ENCODE measurements at regions not wholly inside any gene's neighbourhood (a gene's known extent, or its start where the extent isn't known, plus 50 kb on each side); places are given as distances from the start of the nearest gene placed in this dataset.
A peak's percentile ranks its signal among the peaks of the same experiment; 100 is the strongest.

DNA sequence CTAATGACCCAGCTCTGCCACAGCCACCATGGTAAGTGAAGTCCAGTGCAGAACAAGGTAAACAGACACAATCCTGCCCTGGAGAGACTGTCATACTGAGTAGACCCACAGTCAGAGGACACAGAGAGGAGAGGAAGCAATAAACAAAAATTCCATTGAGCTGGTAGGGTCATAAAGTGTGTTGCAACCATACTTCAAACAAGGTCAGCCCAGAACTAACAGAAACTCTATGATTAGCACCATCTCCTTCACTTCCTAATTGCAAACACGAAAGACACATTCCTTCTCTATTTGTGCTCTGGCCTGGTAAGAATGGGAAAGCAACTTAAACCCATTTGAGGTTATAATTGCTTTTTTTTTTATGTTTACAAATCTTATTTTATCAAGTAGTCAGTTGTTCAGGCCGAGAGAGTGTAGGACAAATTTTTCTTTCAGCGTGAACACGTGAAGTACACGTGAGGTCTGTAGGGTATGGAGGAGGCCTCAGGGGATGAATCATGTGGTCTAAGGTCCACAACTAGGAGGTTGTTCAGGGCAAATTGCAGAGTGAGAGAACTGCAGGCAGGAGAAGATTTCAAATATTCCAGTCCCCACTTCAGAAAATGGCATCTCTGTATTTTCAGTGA, 71.4 kb upstream of the GLS start:
- no peaks in the 10 kb centered on the region for H4K20me1 ChIP-seq (ENCODE audit: low read length)
- TF ChIP-seq EZH2 (IDR thresholded peaks at IDR 0.05; ENCODE audit: low read length, unreplicated experiment) (no peak), EZH2phosphoT487 (IDR thresholded peaks at IDR 0.05; ENCODE audit: borderline replicate concordance, low read length) (no peak)
- TF ChIP-seq, protein P1, sequence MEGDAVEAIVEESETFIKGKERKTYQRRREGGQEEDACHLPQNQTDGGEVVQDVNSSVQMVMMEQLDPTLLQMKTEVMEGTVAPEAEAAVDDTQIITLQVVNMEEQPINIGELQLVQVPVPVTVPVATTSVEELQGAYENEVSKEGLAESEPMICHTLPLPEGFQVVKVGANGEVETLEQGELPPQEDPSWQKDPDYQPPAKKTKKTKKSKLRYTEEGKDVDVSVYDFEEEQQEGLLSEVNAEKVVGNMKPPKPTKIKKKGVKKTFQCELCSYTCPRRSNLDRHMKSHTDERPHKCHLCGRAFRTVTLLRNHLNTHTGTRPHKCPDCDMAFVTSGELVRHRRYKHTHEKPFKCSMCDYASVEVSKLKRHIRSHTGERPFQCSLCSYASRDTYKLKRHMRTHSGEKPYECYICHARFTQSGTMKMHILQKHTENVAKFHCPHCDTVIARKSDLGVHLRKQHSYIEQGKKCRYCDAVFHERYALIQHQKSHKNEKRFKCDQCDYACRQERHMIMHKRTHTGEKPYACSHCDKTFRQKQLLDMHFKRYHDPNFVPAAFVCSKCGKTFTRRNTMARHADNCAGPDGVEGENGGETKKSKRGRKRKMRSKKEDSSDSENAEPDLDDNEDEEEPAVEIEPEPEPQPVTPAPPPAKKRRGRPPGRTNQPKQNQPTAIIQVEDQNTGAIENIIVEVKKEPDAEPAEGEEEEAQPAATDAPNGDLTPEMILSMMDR (conservative IDR thresholded peaks at IDR 0.05; ENCODE audit: low read depth, low read length): no peak
- intact Hi-C loops (cut with micrococcal nuclease): loop anchor here (5.0 to 10.0 kb wide), 2 partner anchors 33 to 484 kb away; no protein-coding TSS in a partner anchor
- no peak overlapping the region for H3K4me3 ChIP-seq (ENCODE audit: low read length)
- peak; percentile 32 for DNase-seq
- H3K36me3 ChIP-seq (ENCODE audit: low read depth, low read length): no peaks in the 10 kb centered on the region
- CTCF ChIA-PET: interaction anchor here (0.7 kb wide), 1 partner anchor 29 kb away, joined by 4 read pairs; no protein-coding TSS in a partner anchor
- POLR2A ChIA-PET (ENCODE audit: unreplicated experiment): interaction anchor here (0.7 kb wide), 1 partner anchor 489 kb away, joined by 10 read pairs; no protein-coding TSS in a partner anchor
- no peak overlapping the region for H2AFZ ChIP-seq (ENCODE audit: low read length)
- H3K9me3 ChIP-seq (ENCODE audit: low read length): no peaks in the 10 kb centered on the region
- 0 out of 2 replicates have a peak overlapping the region, but pooled peaks have one; percentile 4 for H3K4me2 ChIP-seq (ENCODE audit: low read length)
- no peaks in the 10 kb centered on the region for H3F3A ChIP-seq (ENCODE audit: low read length, unreplicated experiment)
- peak; percentile 39 for ATAC-seq
- H3K9me2 ChIP-seq (replicated peaks; ENCODE audit: low read length): no peaks in the 10 kb centered on the region
- H3K9ac ChIP-seq (ENCODE audit: low read length): no peak overlapping the region
- peak overlapping the region; percentile 40 for H3K27ac ChIP-seq (ENCODE audit: low read length)
- H3K27me3 ChIP-seq (ENCODE audit: low read length): no peaks in the 10 kb centered on the region
- peaks cover 17% of the 10 kb centered on the region for H3K4me1 ChIP-seq (ENCODE audit: insufficient read depth, low read length)
- no peaks in the 10 kb centered on the region for H3K79me2 ChIP-seq (ENCODE audit: low read length)
- no TSS peak for BruUV-seq (replicated peaks)

DNA sequence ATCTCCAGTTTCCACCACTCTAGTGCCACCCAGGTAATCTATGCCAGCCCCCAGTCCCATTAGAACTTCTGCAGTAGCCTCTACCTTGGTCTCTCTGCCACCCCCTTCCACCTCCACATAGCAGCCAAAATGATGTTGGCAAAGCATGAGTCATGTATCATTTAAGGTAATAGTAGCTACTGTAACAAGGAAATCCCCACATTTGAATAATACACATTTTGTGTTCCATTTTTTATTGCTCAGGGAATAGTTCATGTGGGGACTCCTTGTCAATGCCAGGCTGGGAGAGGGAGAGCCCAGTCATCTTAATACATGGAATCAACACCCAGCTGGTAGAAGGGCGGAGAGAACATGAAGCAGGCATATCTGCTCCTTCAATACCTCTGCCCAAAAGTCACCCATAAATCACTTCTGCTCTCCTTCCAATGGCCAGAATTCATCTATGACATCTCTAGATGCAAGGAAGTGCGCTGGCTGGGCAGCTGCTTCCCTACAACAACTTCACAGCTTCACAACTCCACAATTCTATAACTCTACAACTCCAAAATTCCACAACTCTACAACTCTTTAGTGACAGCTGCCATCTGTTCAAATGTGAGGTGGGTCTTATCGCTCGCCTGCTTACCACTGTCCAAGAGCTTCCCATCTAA, 70.6 kb upstream of the GLS start:
- H3K9ac ChIP-seq (ENCODE audit: low read length): no peak overlapping the region
- ChIA-PET CTCF (no interaction called here), POLR2A (ENCODE audit: unreplicated experiment) (no interaction called here)
- H2AFZ ChIP-seq (ENCODE audit: low read length): no peak overlapping the region
- no peaks in the 10 kb centered on the region for H3K79me2 ChIP-seq (ENCODE audit: low read length)
- H4K20me1 ChIP-seq (ENCODE audit: low read length): no peaks in the 10 kb centered on the region
- H3K9me2 ChIP-seq (replicated peaks; ENCODE audit: low read length): no peaks in the 10 kb centered on the region
- TF ChIP-seq EZH2phosphoT487 (IDR thresholded peaks at IDR 0.05; ENCODE audit: borderline replicate concordance, low read length): no peak
- TF ChIP-seq, protein P1 (conservative IDR thresholded peaks at IDR 0.05; ENCODE audit: low read depth, low read length): no peak
- TF ChIP-seq EZH2 (IDR thresholded peaks at IDR 0.05; ENCODE audit: low read length, unreplicated experiment): no peak
- ATAC-seq: peak; percentile 80
- H3K36me3 ChIP-seq (ENCODE audit: low read depth, low read length): no peaks in the 10 kb centered on the region
- intact Hi-C loops (cut with micrococcal nuclease): loop anchor here (5.0 to 10.0 kb wide), 2 partner anchors 32 to 485 kb away; no protein-coding TSS in a partner anchor
- DNase-seq: peak; percentile 51
- H3F3A ChIP-seq (ENCODE audit: low read length, unreplicated experiment): no peaks in the 10 kb centered on the region
- peaks cover 17% of the 10 kb centered on the region for H3K4me1 ChIP-seq (ENCODE audit: insufficient read depth, low read length)
- H3K4me2 ChIP-seq (ENCODE audit: low read length): 0 out of 2 replicates have a peak overlapping the region, but pooled peaks have one; percentile 4
- H3K27me3 ChIP-seq (ENCODE audit: low read length): no peaks in the 10 kb centered on the region
- H3K9me3 ChIP-seq (ENCODE audit: low read length): no peaks in the 10 kb centered on the region
- no TSS peak for BruUV-seq (replicated peaks)
- no peak overlapping the region for H3K4me3 ChIP-seq (ENCODE audit: low read length)
- H3K27ac ChIP-seq (ENCODE audit: low read length): peak overlapping the region; percentile 40
